HG03342 (cell line): ENCODE measurements at regions not wholly inside any gene's neighbourhood (a gene's known extent, or its start where the extent isn't known, plus 50 kb on each side); places are given as distances from the start of the nearest gene placed in this dataset.

Experiments
- ATAC-seq: cut with Tn5 transposase; IDR thresholded peaks from one replicate; pipeline ENCODE4 v1.9.1; 2021; ENCODE audit warnings: mild to moderate bottlenecking, moderate library complexity; ENCODE audit not compliant: unreplicated experiment

DNA sequence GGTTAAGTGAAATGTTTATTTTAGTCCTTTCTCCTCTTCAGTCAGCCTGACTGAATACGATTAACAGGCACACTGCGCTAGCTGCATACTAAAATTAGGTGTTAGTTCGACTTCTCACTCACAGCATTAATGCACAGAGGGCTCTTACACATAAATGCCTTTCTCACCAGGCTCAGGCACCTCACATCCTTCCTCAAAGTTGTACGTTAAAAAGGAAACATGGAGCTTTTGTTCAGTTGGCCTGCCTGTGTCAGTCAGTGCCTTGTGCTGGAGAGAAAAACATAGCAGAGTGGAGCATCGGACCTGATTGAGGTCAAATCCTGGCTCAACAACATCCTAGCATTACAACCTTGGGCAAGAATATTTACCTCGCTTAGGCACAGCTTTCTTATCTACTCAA is 236.0 kb upstream of the ZNF462 start:
- no peak for ATAC-seq

DNA sequence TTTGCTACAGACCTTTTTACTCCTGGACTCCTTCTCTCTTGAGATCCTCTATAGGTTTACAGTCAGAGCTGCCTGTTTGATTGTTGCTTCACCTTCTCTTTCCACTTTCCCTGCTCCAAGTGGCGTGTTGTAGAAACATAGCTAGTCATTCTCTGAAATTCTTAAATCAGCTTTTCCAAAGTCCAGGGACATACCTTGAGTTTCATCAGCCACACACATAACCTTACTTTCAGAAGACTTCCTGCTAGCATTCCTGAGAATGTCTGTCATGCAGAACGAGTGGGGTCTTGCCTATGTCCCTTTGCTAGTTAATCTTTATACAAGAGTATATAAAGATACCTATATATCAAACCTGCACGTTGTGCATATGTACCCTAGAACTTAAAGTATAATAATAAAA is 230.3 kb upstream of the ZNF462 start:
- ATAC-seq, result no peak

DNA sequence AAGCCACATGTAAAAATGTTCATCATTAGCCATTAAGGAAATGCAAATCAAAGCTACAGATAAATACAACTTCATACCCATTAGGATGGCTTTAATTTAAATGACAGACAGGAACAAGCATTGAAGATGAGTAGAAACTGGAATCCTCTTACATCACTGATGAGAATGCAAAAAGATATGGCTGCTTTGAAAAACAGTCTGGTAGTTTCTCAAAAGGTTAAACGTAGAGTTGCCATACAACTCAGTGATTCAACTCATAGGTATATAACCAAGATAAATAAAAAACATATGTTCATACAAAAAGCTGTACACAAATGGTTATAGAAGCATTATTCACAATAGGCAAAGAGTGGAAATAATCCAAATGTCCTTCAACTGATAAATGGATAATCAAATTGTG is 228.8 kb upstream of the ZNF462 start:
- ATAC-seq, result no peak

DNA sequence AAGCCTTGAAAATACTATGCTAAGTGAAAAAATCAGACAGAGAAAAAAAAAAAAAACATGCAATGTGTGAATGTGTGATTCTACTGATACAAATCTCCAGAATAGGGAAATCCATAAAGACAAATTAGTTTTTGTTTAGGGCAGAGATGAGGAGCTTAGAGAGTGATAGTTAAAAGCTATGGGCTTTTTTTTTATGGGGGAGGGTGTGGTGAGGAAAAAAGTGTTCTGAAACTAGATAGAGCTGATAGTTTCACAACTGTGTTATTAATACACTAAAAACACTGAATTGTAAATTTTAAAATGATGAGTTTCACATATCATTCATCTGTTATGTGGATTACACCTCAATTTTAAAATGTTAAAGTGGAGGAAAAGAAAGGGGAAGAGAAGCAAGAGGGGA is 228.3 kb upstream of the ZNF462 start:
- no peak for ATAC-seq

DNA sequence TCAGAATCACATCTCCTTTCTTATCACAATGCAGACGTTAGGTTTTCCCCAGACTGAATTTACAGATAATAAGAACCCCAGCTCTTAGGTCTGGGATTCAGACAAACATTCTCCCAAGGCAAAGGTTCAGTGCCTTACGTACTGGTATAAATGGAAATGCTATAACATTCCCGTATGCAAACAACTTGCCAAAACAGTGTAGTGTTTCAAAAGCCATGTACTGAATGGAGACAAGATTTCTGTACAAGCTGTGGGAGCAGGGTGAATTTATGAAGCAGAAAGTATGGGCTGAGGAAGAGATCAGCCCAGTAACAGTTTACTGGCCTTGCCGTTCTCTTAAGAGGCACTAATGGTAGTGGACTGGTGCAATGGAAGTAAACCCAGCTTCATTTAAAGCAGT is 225.5 kb upstream of the ZNF462 start:
- no peak for ATAC-seq

DNA sequence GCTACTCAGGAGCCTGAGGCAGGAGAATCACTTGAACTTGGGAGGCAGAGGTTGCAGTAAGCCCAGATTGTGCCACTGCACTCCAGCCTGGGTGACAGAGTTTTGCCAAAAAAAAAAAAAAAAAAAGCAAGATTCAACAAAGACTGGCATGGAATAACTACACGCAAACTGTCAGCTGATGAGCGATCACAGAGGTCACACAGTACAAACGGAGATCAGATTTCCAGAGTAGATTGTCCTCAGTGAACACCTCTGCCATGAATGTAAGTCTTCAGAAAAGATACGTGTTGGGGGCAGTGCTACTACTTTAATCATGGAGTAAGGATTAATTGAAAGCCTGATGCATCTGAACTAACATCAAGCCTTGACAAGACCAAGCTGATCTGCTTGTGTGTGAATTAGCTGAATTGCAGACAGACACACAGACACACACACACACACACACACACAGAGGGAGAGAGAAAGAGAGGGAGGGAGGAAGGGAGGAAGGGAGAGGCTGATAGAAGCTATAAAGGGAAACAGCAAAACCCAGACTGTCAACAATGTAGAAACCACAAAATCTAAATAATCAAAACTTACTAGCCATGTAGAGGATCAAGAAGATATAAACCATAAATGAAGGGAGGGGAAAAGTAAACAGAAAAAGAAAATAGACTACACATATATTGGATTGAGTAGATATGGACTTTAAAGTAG is 222.9 kb upstream of the ZNF462 start:
- no peak for ATAC-seq

DNA sequence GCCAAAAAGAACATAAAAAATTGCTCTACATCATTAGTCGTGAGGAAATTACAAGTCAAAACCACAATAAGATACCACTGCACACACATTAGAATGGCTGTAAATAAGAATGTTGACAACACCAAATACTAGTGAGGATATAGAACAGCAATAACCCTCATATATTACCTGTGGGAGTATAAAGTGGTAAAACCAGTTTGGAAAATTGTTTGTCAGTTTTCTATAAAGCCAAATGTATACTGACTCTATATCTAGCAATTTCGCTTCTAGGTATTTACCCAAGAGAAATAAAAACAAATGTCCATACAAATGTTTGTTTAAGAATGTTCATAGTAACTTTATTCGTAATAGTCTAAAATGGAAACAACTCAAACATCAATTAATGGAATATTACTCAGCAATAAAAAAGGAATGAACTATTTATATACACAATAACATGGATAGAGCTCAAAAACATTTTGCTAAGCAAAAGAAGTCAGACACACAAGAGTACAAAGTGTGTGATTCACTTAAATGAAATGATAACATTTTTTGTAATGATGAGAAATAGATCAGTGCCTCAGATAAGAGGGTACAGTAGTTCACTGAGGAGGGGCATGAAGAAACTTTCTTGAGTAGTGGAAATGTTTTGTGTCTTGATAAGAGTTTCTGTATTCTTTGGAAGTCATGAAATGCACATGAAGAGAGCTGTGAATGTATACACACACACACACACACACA is 219.6 kb upstream of the ZNF462 start:
- ATAC-seq, result no peak

DNA sequence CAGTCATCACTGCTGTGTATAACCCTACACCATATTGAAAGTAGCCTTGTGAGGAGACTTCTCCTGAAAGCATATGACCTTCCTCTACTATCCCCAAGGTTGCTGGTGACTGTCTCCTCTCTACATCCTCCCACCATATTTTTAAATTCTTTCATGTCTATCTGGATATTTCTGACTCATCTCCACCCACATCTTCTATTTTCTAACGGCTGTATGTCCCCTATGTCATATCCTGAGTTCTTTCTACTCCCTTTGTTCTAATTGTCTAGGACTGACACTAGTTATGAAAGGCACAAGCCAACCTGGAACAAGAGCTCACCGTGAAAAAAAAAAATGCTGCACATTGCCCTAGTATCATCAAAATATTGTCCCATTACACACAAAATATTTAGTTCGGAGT is 218.3 kb upstream of the ZNF462 start:
- no peak for ATAC-seq

DNA sequence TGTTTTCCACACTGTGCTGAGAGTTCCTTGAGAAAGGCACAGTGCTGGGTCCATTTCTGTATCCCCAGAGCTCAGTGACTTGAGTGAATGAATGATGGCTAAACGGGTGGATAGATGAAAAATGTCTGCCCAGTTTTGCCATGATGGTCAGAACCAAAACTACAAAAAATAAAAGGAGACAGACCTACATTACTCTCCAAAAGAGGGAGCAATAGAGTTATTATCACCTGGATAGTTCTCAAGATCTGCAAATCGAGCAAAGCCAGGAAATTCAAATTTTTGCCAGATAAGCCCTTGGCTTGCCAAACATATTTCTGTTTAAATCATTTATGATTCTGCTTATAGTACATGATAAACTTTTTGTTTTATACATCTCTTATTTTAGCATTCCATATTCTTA is 214.2 kb upstream of the ZNF462 start:
- no peak for ATAC-seq

DNA sequence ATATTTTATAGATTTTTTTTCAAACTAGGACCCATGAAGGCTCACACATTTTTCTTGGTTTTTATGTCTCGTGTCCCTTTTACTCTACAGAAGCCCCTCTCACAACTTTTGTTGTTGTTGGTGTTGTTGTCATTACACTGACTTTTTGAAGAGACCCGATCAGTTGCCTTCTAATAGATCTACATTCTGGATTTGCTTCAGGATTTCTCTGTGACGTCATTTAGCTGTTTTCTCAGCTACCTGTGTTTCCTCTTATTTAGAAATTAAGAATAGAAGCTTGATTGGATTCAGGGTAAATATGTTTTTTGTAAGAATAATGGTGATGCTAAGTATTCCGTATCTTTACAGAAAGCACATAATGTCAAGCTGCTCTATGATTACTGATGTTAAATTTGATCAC is 213.3 kb upstream of the ZNF462 start:
- no peak for ATAC-seq

DNA sequence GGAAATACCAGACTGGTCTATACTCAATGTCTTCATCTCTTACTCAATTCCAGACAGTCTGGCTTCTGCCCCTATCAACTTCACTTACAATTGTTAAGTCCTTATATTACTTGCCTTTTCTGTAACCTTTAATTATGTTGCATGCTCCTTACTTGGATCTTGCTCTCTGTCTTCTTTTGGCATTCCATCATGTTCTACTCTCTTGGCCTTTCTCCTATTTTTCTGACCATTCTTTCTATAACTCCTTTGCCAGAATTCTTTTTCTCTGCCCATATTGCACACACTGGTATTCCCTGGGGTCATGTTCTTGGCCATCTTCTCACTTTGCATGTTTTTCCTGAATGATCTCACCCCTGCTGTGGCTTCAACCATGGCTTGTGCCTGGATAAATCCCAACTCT is 209.8 kb upstream of the ZNF462 start:
- no peak for ATAC-seq

DNA sequence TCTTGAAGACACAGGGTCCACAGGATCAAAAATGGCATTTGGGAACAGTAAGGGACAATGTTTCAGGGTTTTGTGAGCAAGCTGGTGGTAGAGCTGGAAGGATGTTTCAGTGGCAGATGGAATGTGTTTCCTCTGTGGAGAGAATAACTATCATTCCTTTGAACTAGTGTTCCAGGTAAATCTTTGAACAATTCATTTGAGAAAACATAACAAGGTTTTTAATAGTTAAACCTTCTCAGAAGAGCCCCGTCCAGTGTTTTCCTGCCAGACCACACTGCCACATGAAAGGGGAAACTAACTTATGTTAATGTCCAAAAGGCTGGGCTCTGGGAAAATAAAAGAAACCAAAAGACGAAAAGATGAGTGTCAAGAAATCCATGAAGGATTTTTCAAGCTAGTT is 207.0 kb upstream of the ZNF462 start:
- ATAC-seq, result no peak

DNA sequence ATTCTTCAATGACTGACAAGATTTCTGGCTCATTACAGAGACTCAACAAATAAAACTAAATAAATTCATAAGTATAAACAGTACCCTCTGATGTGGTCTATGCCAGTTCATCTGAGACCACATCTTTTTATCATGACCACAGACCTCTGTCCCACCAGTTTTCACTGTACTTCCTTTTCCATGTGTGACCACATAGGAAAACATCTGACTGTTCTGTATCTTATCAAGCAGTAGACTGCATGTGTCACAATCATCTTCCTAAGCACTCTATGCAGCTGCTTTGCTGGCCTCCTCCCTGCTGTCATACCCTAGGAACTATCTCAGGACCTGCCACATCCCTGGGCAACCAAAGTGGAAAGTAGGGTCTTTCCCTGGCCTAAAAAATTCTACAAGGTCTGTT is 205.0 kb upstream of the ZNF462 start:
- no peak for ATAC-seq

DNA sequence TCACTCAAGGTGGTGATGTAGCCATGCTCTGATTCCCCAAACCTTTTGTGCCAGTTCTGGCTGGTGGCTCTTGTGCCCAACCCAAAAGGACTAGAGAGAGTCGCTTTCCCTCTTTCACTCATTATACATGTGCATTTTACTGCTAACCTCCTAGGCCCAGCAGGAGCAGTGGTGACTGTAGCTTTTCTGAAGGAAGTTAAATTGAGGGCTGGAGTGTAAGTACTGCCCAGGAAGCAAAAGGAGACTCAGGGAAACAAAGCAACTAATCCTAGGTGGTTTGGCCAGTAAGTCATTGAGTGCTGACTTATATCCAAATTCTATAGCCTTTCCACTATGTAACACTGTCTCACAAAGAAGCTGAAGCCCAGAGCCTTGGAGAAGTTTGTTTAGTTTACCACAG is 194.4 kb upstream of the ZNF462 start:
- no peak for ATAC-seq

DNA sequence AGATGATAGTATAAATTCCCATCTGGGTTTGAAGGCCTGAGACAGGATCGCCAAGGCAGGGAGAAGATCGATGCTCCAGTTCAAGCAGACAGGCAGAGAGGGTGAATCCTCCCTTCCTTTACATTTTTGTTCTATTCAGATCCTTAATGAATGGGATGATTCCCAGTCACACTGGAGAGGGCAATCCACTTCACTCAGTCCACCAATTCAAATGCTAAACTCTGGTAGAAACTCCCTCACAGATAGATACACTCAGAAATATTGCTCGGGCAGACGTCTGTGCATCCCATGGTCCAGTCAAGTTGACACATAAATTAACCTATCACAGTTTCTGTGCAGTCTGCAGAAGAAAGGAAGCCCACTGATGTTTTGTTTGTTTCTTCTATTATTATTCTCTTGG is 193.1 kb upstream of the ZNF462 start:
- ATAC-seq, result no peak

DNA sequence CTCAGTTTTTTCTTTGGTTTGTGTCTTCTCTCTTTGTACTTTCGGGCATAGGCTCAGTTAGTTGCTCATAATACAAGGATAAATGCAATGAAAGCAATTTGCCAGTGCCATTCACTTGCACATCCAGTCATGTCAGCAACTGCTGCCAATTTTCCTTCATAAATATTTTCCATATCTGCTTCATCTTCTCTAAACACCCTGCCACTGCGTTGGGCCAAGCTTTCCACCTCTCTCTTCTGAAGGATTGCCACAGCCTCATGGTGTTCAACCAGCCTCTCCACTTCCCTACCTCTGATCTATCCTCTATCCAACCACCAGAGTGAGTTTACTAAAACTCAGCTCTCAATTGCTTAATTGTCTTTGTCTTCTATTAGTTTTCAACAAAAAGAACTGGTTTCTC is 192.5 kb upstream of the ZNF462 start:
- ATAC-seq, result no peak

DNA sequence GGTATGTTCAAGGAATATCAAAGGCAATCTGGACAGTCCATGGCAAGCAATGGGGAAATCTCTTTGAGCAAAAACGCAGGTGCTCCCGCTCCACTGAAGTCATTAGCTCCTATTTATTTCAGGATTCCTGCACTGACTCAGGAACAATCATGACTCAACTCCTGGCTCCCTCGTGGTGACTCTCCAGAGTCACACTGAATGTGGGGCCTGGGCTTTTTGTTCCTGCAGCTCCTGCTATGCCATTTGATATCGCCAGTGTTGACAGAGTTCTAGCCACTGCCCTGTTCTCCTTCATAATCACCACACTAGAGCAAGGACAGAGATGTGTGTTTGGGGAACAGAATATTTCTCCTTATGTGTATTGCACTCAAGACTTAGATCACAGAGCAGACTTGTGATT is 187.2 kb upstream of the ZNF462 start:
- no peak for ATAC-seq

DNA sequence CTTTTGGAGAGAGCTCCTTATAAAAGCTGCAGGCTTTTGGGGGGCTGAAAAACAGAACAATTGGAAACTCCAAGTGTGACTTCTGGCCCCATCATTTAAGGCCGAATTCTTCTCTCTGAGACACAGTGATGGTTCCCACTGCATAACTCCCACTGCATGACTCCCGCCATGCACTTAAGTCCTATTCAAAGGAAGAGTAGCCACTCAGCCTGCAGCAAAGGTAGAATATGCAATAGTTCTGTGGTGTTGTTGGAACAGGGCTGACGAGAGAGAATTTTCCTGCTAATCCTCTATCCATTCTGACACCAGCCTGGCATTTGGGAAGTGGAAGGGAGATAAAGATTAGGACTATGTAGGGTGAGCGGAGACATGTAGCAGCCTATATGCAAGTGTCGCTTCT is 185.6 kb upstream of the ZNF462 start:
- ATAC-seq, result no peak

DNA sequence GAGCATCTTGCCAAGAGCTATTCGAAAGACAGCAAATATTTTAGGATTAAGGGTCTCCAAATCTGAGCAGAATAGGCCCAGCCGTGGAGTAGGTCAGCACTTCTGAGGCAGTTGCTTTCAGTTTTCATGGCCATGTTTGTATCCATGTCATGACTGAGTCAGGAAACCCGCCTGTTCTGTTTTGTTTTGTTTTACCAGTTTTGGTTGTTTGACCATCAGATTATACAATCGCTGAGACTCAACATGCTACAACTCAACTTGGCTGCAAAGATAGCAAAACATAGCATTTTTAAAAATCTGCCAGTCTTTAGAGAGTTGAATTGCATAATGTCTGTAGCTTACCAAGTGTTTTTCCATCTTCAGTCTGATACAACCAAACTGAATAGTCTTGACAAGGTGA is 185.1 kb upstream of the ZNF462 start:
- no peak for ATAC-seq

DNA sequence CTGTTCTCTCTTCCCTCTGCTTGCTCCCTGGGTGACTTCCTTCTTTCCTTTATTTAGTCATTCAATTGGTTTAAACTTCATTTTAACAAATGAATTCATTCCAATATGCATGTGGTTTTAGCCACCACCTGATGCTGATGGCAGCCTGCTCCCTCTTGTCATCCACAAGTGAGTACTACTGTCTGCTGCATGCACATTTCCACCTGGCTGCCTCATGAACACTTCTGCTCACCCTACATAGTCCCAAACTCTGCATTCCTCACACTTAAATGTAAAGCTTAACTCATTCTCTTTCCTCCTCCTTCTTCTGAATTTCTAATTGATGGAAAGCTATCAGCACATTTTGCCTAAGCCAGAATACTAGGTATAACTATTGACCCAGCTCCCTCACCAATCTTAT is 184.7 kb upstream of the ZNF462 start:
- no peak for ATAC-seq

DNA sequence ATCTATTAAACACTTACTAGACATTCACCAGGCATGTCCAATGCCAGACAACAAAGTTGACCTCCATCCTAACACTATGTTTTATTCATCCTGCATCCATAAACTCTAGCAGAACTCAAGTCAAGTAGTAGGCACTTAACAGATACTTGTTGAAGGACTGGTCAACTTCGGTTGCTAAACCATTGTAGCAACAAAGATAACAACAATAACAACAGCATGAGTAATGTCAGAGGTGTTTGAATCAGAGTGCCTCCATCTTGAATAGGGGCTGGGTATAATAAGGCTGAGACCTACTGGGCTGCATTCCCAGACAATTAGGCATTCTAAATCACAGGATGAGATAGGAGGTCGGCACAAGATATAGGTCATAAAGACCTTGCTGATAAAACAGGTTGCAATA is 180.5 kb upstream of the ZNF462 start:
- no peak for ATAC-seq

DNA sequence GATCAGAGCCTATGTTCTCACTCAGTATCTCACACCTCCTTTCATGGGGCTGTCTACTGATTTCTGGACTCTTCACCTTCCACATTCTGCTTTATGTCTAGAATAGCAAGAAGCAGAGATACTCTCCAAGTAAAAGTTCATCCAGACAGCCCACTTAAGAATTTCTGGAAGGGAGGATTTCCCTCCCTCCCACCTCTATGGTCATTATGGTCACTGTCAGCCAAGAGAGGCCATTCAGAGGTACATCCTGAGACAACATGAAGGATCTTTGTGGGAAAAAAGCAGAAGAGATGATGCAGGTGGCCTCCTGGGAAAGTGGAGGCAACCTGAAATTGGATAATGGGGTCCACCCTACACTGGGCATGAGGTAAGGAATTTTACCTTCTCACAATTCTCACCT is 179.5 kb upstream of the ZNF462 start:
- no peak for ATAC-seq
